Myocyte (in vitro differentiated cells): ENCODE measurements at regions not wholly inside any gene's neighbourhood (a gene's known extent, or its start where the extent isn't known, plus 50 kb on each side); places are given as distances from the start of the nearest gene placed in this dataset.

Experiments
- DNase-seq: peaks from one replicate; pipeline ENCODE4 v3.0.0-alpha.2; 2012; ENCODE audit warnings: low read depth

- peak; percentile 44 for DNase-seq
Observed at GRCh38 chr3:13210221-13210975, 137.2 kb upstream of the IQSEC1 start.

- no peak for DNase-seq
Observed at GRCh38 chr3:13209634-13209997, 136.4 kb upstream of the IQSEC1 start.

GRCh38 chr3:13208706-13209633 is 135.7 kb upstream of the IQSEC1 start:
- DNase-seq: peak; percentile 22

GRCh38 chr3:13207975-13208705 is 134.9 kb upstream of the IQSEC1 start:
- DNase-seq: no peak

- no peak for DNase-seq
Observed at GRCh38 chr3:13207578-13207922, 134.3 kb upstream of the IQSEC1 start.

GRCh38 chr3:13206799-13207577 is 133.8 kb upstream of the IQSEC1 start:
- no peak for DNase-seq

GRCh38 chr3:13205567-13206143 is 132.4 kb upstream of the IQSEC1 start:
- no peak for DNase-seq

GRCh38 chr3:13204177-13204581 is 130.9 kb upstream of the IQSEC1 start:
- DNase-seq: no peak

GRCh38 chr3:13203398-13204176 is 130.4 kb upstream of the IQSEC1 start:
- DNase-seq: no peak

- no peak for DNase-seq
Observed at GRCh38 chr3:13202744-13203397, 129.6 kb upstream of the IQSEC1 start.

- DNase-seq: no peak
Observed at GRCh38 chr3:13201851-13202250, 128.6 kb upstream of the IQSEC1 start.

GRCh38 chr3:13200946-13201345 is 127.7 kb upstream of the IQSEC1 start:
- no peak for DNase-seq

- DNase-seq: no peak
Observed at GRCh38 chr3:13200465-13200864, 127.2 kb upstream of the IQSEC1 start.

GRCh38 chr3:13199899-13200451 is 126.7 kb upstream of the IQSEC1 start:
- no peak for DNase-seq

GRCh38 chr3:13199006-13199776 is 126.0 kb upstream of the IQSEC1 start:
- no peak for DNase-seq

- DNase-seq: no peak
Observed at GRCh38 chr3:13198264-13198879, 125.1 kb upstream of the IQSEC1 start.

GRCh38 chr3:13197795-13198194 is 124.6 kb upstream of the IQSEC1 start:
- no peak for DNase-seq

GRCh38 chr3:13197281-13197680 is 124.1 kb upstream of the IQSEC1 start:
- no peak for DNase-seq
